ENCODE measurements at regions not wholly inside any gene's neighbourhood (a gene's known extent, or its start where the extent isn't known, plus 50 kb on each side); places are given as distances from the start of the nearest gene placed in this dataset.

DNA sequence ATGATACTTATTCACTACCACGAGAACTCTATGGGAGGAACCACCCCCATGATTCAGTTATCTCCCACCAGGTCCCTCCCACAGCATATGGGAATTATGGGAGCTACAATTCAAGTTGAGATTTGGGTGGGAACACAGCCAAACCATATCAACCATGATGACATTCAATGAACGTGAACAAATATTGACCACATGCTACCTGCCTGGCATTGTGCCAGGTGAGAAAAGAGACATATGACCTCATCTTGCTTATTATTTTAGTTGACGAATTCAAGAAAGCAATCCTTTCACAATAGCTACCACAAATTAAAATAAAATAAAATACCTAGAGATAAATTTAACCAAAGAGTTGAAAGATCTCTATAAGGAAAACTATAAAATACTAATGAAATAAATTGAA lies 286.5 kb upstream of the CRIM1 start:
- no peak overlapping the region for H2AK5ac ChIP-seq (ENCODE audit: low read depth, low read length)
- H3K36me3 ChIP-seq (ENCODE audit: control insufficient read depth in 2 of 4, insufficient read depth in 4 of 4, low read length in 3 of 4) = no peaks in the 10 kb centered on the region
- H4K8ac ChIP-seq (ENCODE audit: extremely low read depth, insufficient read depth, low read length) = no peak overlapping the region
- FAIRE-seq (no peak), DNase-seq (ENCODE audit: low read depth in 1 of 2, low spot score in 2 of 2) (no peak)
- no peak overlapping the region for H2BK5ac ChIP-seq (ENCODE audit: low read depth, low read length)
- H3K9ac ChIP-seq (replicated peaks in 1 of 4; ENCODE audit: extremely low read depth in 1 of 4, low read depth in 3 of 4, low read length in 3 of 4) = no peak overlapping the region
- H4K20me1 ChIP-seq (replicated peaks in 1 of 2; ENCODE audit: control insufficient read depth in 1 of 2, insufficient read depth in 2 of 2, low read length in 2 of 2) = no peaks in the 10 kb centered on the region
- no peak overlapping the region for H2BK15ac ChIP-seq (ENCODE audit: low read length)
- ChIA-PET CTCF (ENCODE audit: partially characterized antibody) (no interaction called here), POLR2A (ENCODE audit: partially characterized antibody) (no interaction called here)
- TF ChIP-seq KDM4A (IDR thresholded peaks at IDR 0.05; ENCODE audit: low read depth, low read length, severe bottlenecking) (no peak), EZH2 (IDR thresholded peaks at IDR 0.05; ENCODE audit: low read depth, low read length, severe bottlenecking) (no peak), SP4 (IDR thresholded peaks at IDR 0.05; ENCODE audit: low read length) (no peak), GABPA (IDR thresholded peaks at IDR 0.05; ENCODE audit: borderline replicate concordance, insufficient read depth, low read length) (no peak), GTF2F1 (IDR thresholded peaks at IDR 0.05; ENCODE audit: borderline replicate concordance, low read depth, low read length) (no peak), EGR1 (IDR thresholded peaks at IDR 0.05; ENCODE audit: borderline replicate concordance, low read depth, low read length) (no peak), SP1 (IDR thresholded peaks at IDR 0.05; ENCODE audit: low read depth, low read length) (no peak), TCF12 (IDR thresholded peaks at IDR 0.05; ENCODE audit: low read depth, low read length) (no peak)
- no peak overlapping the region for H4K91ac ChIP-seq (replicated peaks; ENCODE audit: insufficient read length, low read length)
- H3K27ac ChIP-seq (ENCODE audit: low read depth, low read length) = no peak overlapping the region
- H2BK20ac ChIP-seq (ENCODE audit: low read length) = no peak overlapping the region
- no peak overlapping the region for H4K5ac ChIP-seq (ENCODE audit: insufficient read length, low read depth, low read length)
- H3K79me1 ChIP-seq (ENCODE audit: low read depth, low read length) = no peaks in the 10 kb centered on the region
- H2BK12ac ChIP-seq (ENCODE audit: low read depth, low read length) = no peak overlapping the region
- no peaks in the 10 kb centered on the region; the same call in 1 of the 2 replicates for H3K23me2 ChIP-seq (ENCODE audit: low read depth, low read length)
- H3K4me2 ChIP-seq (ENCODE audit: insufficient read depth in 1 of 2, low read depth in 2 of 2, low read length in 2 of 2) = no peak overlapping the region
- H3K4ac ChIP-seq (replicated peaks; ENCODE audit: insufficient read length, low read depth, low read length) = no peak overlapping the region
- H3K4me3 ChIP-seq (ENCODE audit: extremely low read depth in 1 of 4, insufficient read depth in 2 of 4, low read depth in 3 of 4, low read length in 4 of 4) = no peak overlapping the region
- no peaks in the 10 kb centered on the region for H3K27me3 ChIP-seq (replicated peaks in 1 of 4; ENCODE audit: control insufficient read depth in 3 of 4, extremely low read depth in 1 of 4, insufficient read depth in 3 of 4, low read length in 3 of 4)
- no peak overlapping the region for H2BK120ac ChIP-seq (replicated peaks; ENCODE audit: low read depth, low read length)
- H3K14ac ChIP-seq (ENCODE audit: insufficient read length) = no peak overlapping the region
- H3K56ac ChIP-seq (replicated peaks; ENCODE audit: insufficient read length, low read depth, low read length) = no peak overlapping the region
- WGBS, 2 experiments (ENCODE audit: extremely low coverage in 1 of 2, insufficient coverage in 1 of 2, insufficient read length in 1 of 2, insufficient replicate concordance in 2 of 2, low coverage in 1 of 2, low lambda C conversion rate in 2 of 2, missing lambda C conversion rate in 1 of 2) = 90% methylated on average over 3 of the region's 3 CpGs; no CpG with 5 or more reads in 1 of the 2 experiments
- no peak overlapping the region for H2AFZ ChIP-seq (ENCODE audit: low read length)
- H3K23ac ChIP-seq (ENCODE audit: insufficient read length) = no peak overlapping the region
- H3K18ac ChIP-seq (ENCODE audit: extremely low read depth, low read length) = no peak overlapping the region
- H3K9me3 ChIP-seq (ENCODE audit: insufficient read depth in 2 of 2, low read depth in 1 of 2, low read length in 1 of 2) = no peaks in the 10 kb centered on the region
- H3K79me2 ChIP-seq (ENCODE audit: control insufficient read depth in 1 of 2, insufficient read depth in 2 of 2, low read length in 2 of 2) = no peaks in the 10 kb centered on the region
- no peaks in the 10 kb centered on the region for H3K4me1 ChIP-seq (replicated peaks in 1 of 4; ENCODE audit: control insufficient read depth in 3 of 4, insufficient read depth in 4 of 4, low read length in 3 of 4)

All from H1 (cell line).